ENCODE measurements at regions not wholly inside any gene's neighbourhood (a gene's known extent, or its start where the extent isn't known, plus 50 kb on each side); places are given as distances from the start of the nearest gene placed in this dataset.
"Not testable (repeated sequence)": the region's sequence is repeated elsewhere in the genome, so short reads cannot be mapped to it uniquely, and the experiment has no call there.

GRCh38 chr12:63508543-63508942 lies 159.8 kb downstream of the DPY19L2 start:
- TF ChIP-seq CTCF (conservative IDR thresholded peaks at IDR 0.05; ENCODE audit: low read depth, low read length) = no peak

GRCh38 chr12:63499567-63499966 lies 168.7 kb downstream of the DPY19L2 start:
- DNase-seq (ENCODE audit: low read depth) = no peak
- no peak for TF ChIP-seq CTCF (conservative IDR thresholded peaks at IDR 0.05; ENCODE audit: low read depth, low read length)
- H3K4me3 ChIP-seq (ENCODE audit: low read length) = no peak overlapping the region

More at GRCh38 chr12:63508543-63508942, 159.8 kb downstream of the DPY19L2 start:
- H3K4me3 ChIP-seq (ENCODE audit: low read length) = no peak overlapping the region
- no peak for DNase-seq (ENCODE audit: low read depth)

- H3K4me3 ChIP-seq (ENCODE audit: low read length) = no peak overlapping the region
- DNase-seq (ENCODE audit: low read depth) = no peak
- TF ChIP-seq CTCF (conservative IDR thresholded peaks at IDR 0.05; ENCODE audit: low read depth, low read length) = no peak
Observed at GRCh38 chr12:63498239-63498638, 170.1 kb downstream of the DPY19L2 start.

GRCh38 chr12:63496654-63497053 lies 171.6 kb downstream of the DPY19L2 start:
- no peak for TF ChIP-seq CTCF (conservative IDR thresholded peaks at IDR 0.05; ENCODE audit: low read depth, low read length)
- no peak for DNase-seq (ENCODE audit: low read depth)

GRCh38 chr12:63495974-63496373 lies 172.3 kb downstream of the DPY19L2 start:
- no peak overlapping the region for H3K4me3 ChIP-seq (ENCODE audit: low read length)
- TF ChIP-seq CTCF (conservative IDR thresholded peaks at IDR 0.05; ENCODE audit: low read depth, low read length) = no peak
- no peak for DNase-seq (ENCODE audit: low read depth)

More at GRCh38 chr12:63496654-63497053, 171.6 kb downstream of the DPY19L2 start:
- no peak overlapping the region for H3K4me3 ChIP-seq (ENCODE audit: low read length)

- not testable (repeated sequence) for H3K4me3 ChIP-seq (ENCODE audit: low read length); DNase-seq (ENCODE audit: low read depth)
Observed at GRCh38 chr12:63493357-63493756, 174.9 kb downstream of the DPY19L2 start.

- H3K4me3 ChIP-seq (ENCODE audit: low read length) = no peak overlapping the region
- no peak for TF ChIP-seq CTCF (conservative IDR thresholded peaks at IDR 0.05; ENCODE audit: low read depth, low read length)
- no peak for DNase-seq (ENCODE audit: low read depth)
Observed at GRCh38 chr12:63480186-63480585, 188.1 kb downstream of the DPY19L2 start.

- no peak for DNase-seq (ENCODE audit: low read depth)
- no peak overlapping the region for H3K4me3 ChIP-seq (ENCODE audit: low read length)
- no peak for TF ChIP-seq CTCF (conservative IDR thresholded peaks at IDR 0.05; ENCODE audit: low read depth, low read length)
Observed at GRCh38 chr12:63470161-63470560, 198.1 kb downstream of the DPY19L2 start.

All from retinal pigment epithelial cell (primary cell).